Colonic mucosa (tissue), 4 donors: ENCODE measurements at regions not wholly inside any gene's neighbourhood (a gene's known extent, or its start where the extent isn't known, plus 50 kb on each side); places are given as distances from the start of the nearest gene placed in this dataset.

Experiments
- DNase-seq: peaks from one replicate; pipeline ENCODE4 v3.0.0-alpha.2; 2020
- H3K27ac ChIP-seq: fragments of 200-600 bp; one replicate; pipeline ENCODE4 v1.8.0; 2021
- H3K27me3 ChIP-seq: fragments of 200-600 bp; one replicate; pipeline ENCODE4 v1.8.0; 2021
- H3K36me3 ChIP-seq: fragments of 200-600 bp; one replicate; pipeline ENCODE4 v1.8.0; 2021
- H3K4me1 ChIP-seq: fragments of 200-600 bp; one replicate; pipeline ENCODE4 v1.8.0; 2021; ENCODE audit warnings: mild to moderate bottlenecking
- H3K4me3 ChIP-seq: fragments of 200-600 bp; one replicate; pipeline ENCODE4 v1.8.0; 2021
- H3K9ac ChIP-seq, 2 donors: one replicate each; pipeline ENCODE4 v1.7.0; 2013; ENCODE audit warnings: control low read depth in 2 of 2, low read depth in 2 of 2, low read length in 2 of 2
- H3K9me3 ChIP-seq: fragments of 200-600 bp; one replicate; pipeline ENCODE4 v1.8.0; 2021
- intact Hi-C: fragments of 100-400 bp; cut with DNase I; formaldehyde crosslinking; loops from one replicate; pipeline ENCODE4 v1.14.1; 2022
- TF ChIP-seq, protein P1 (sequence below): fragments of 200-600 bp; IDR thresholded peaks from one replicate; pipeline ENCODE4 v1.8.0; 2022; ENCODE audit warnings: antibody characterized with exemption, mild to moderate bottlenecking
- donor health status: healthy.
- donor health status: DM: no; HTN: no; CAD: no.
- donor health status: DM: no; HTN: no; CAD: no.

- no peak overlapping the region for H3K4me3 ChIP-seq
- no peak overlapping the region for H3K9ac ChIP-seq
- no peaks in the 10 kb centered on the region for H3K9me3 ChIP-seq
- no peak for DNase-seq
- no peaks in the 10 kb centered on the region for H3K4me1 ChIP-seq
- no peaks in the 10 kb centered on the region for H3K36me3 ChIP-seq
- TF ChIP-seq, protein P1, sequence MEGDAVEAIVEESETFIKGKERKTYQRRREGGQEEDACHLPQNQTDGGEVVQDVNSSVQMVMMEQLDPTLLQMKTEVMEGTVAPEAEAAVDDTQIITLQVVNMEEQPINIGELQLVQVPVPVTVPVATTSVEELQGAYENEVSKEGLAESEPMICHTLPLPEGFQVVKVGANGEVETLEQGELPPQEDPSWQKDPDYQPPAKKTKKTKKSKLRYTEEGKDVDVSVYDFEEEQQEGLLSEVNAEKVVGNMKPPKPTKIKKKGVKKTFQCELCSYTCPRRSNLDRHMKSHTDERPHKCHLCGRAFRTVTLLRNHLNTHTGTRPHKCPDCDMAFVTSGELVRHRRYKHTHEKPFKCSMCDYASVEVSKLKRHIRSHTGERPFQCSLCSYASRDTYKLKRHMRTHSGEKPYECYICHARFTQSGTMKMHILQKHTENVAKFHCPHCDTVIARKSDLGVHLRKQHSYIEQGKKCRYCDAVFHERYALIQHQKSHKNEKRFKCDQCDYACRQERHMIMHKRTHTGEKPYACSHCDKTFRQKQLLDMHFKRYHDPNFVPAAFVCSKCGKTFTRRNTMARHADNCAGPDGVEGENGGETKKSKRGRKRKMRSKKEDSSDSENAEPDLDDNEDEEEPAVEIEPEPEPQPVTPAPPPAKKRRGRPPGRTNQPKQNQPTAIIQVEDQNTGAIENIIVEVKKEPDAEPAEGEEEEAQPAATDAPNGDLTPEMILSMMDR = peak; percentile 73
- intact Hi-C loops = no loop called here
- H3K27me3 ChIP-seq = no peaks in the 10 kb centered on the region
- no peak overlapping the region for H3K27ac ChIP-seq
Observed at GRCh38 chr3:161559177-161559998, 62.8 kb downstream of the OTOL1 start.

DNA sequence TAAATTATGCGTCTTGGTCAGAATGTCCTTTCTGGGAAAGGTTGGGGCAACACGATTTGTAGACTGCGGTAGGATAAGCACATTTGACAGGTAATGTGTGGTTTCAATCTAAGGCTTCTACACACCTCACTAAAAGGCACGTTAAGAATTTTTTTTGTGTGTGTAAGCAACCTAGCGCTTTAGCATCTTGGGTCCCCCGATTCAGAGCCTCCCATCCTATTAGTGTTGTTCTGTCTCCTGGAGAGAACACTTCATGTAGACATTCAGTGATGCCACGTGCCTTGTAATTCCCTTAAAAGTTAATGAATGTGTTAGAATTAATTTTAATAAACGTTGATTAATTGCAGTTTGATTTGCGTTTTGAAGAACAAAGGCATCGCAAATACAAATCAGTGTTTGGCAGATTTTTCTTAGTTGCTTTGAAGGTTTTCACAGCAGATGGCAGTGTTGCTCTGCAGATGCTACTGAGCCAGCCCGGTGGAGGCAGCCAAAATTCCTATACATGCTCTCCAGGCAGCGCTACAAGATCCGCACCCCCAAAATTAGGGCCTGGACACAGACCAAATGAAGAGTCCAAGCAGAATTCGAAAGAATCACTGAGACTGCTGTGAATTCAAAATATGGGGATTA is 63.5 kb downstream of the OTOL1 start:
- intact Hi-C loops = no loop called here
- Histone ChIP-seq H3K27ac (no peak overlapping the region), H3K4me1 (no peaks in the 10 kb centered on the region), H3K9me3 (no peaks in the 10 kb centered on the region), H3K36me3 (no peaks in the 10 kb centered on the region), H3K27me3 (no peaks in the 10 kb centered on the region), H3K4me3 (no peak overlapping the region), H3K9ac (no peak overlapping the region)
- peak; percentile 21 for DNase-seq
- TF ChIP-seq, protein P1 = peak; percentile 35

- Histone ChIP-seq H3K36me3 (no peaks in the 10 kb centered on the region), H3K4me3 (no peak overlapping the region), H3K27ac (no peak overlapping the region), H3K9ac (no peak overlapping the region), H3K4me1 (no peaks in the 10 kb centered on the region), H3K27me3 (no peaks in the 10 kb centered on the region), H3K9me3 (no peaks in the 10 kb centered on the region)
- TF ChIP-seq, protein P1 = no peak
- DNase-seq = no peak
- intact Hi-C loops = no loop called here
Observed at GRCh38 chr3:161567577-161568361, 71.2 kb downstream of the OTOL1 start.

DNA sequence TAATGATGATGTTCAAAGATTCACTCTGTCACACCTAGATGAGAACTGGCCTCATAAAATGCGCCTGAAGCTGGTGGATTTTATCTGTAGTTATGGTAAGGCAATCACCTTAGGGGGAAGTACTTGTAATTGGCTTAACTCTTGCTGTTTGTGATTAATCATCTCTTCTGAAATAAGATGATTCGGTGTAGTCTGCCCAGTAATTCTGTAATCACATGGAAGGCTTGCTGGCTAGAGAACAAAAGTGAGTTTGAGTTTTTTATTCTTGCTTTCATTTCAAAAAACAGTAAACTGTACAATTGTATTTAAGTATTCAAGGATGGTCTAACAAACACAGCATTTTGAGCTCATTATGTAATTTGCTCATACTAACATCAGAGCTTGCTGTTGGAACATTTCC is 72.1 kb downstream of the OTOL1 start:
- H3K9me3 ChIP-seq = no peaks in the 10 kb centered on the region
- intact Hi-C loops = no loop called here
- no peaks in the 10 kb centered on the region for H3K4me1 ChIP-seq
- TF ChIP-seq, protein P1 = no peak
- H3K4me3 ChIP-seq = no peak overlapping the region
- DNase-seq = no peak
- H3K27ac ChIP-seq = no peak overlapping the region
- no peak overlapping the region for H3K9ac ChIP-seq
- H3K36me3 ChIP-seq = no peaks in the 10 kb centered on the region
- H3K27me3 ChIP-seq = no peaks in the 10 kb centered on the region

- Histone ChIP-seq H3K4me3 (no peak overlapping the region), H3K27ac (no peak overlapping the region)
- intact Hi-C loops = no loop called here
Observed at GRCh38 chr3:161571951-161572350, 75.3 kb downstream of the OTOL1 start.

More at GRCh38 chr3:161571951-161572350, 75.3 kb downstream of the OTOL1 start:
- no peak for DNase-seq
- TF ChIP-seq, protein P1 = no peak
- Histone ChIP-seq H3K9ac (no peak overlapping the region), H3K36me3 (no peaks in the 10 kb centered on the region), H3K27me3 (no peaks in the 10 kb centered on the region), H3K9me3 (no peaks in the 10 kb centered on the region), H3K4me1 (no peaks in the 10 kb centered on the region)
